EH (cell line): ENCODE measurements at regions not wholly inside any gene's neighbourhood (a gene's known extent, or its start where the extent isn't known, plus 50 kb on each side); places are given as distances from the start of the nearest gene placed in this dataset.
A peak's percentile ranks its signal among the peaks of the same experiment; 100 is the strongest.

Source experiments
- DNase-seq: peaks from one replicate; pipeline ENCODE4 v3.0.0-alpha.2; 2015; ENCODE audit warnings: low read depth

- peak; percentile 60 for DNase-seq
Observed at GRCh38 chr2:176468457-176469113, 199.3 kb downstream of the MTX2 start.

DNA sequence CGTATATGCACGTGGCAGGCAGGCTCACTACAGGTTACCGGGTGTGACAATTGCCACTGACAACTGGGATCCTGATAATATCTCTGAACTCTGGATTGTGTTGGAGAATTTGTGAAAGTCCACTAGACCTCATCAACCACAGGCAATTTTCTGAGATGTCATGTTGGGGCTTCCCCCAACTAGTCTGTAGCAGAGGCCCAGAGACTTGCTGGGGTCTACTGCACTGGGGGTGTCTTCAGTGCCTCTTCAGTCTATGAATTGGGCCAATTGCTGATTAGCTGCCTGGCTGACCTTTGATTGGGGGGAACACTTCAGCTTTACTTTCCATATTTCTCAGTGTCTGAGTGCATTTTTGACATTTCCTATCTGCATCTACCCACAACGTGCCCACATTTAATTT is 201.5 kb downstream of the MTX2 start:
- no peak for DNase-seq

GRCh38 chr2:176471949-176472348 is 202.7 kb downstream of the MTX2 start:
- no peak for DNase-seq

GRCh38 chr2:176473177-176473576 is 203.9 kb downstream of the MTX2 start:
- DNase-seq = peak; percentile 16

DNA sequence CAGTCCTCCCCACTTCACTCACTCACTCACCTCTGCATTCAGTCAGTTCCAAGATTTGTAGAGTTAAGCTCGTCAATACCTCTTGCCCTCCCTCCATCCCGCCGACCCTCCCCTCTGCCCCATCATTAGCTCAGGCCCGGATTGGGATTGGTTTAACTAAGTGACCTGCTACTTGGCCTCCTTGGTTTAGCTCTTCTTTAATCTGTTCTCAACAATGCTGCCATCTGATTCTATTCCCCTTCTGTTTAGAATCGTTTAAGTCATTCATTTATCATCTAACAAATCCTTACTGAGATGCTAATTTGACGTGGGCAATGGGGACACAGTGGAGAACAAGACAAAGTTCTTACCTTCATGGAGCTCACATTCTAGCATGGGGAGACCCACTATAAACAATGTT is 204.6 kb downstream of the MTX2 start:
- DNase-seq = no peak

- no peak for DNase-seq
Observed at GRCh38 chr2:176477336-176477735, 208.1 kb downstream of the MTX2 start.

GRCh38 chr2:176479961-176480360 is 210.7 kb downstream of the MTX2 start:
- DNase-seq = no peak

GRCh38 chr2:176482107-176482506 is 212.9 kb downstream of the MTX2 start:
- no peak for DNase-seq

- DNase-seq = no peak
Observed at GRCh38 chr2:176483476-176483875, 214.2 kb downstream of the MTX2 start.

DNA sequence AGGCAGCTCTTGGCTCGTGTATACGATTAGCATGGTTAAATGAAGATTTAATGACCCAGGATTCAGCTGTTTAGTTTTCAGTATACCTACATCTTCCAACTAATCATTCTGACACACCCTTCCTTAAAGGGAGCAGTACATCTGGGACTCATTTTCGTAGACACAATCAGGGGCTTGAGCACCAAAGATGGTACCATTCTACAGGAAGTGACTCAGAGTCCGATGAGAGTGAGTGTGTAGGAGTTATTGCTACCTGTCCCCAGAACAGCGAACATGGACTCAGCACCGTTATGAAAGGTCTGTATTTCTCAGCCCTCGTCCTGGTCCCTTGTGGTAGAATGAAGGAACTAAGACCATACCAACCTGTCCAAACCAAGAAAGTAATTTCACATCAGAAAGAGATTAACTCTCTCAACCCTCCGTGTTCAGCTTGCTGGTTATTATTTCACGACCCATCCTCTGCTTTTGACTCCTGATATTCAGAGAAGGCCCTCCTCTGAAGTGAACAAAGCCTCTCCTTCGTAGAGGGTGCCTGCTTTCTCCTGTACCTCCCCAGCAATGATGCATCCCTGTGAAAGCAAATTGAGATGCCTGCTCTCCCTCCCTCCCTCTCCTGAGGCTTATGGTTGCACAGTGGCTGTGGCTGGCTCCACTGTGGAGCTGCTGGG is 214.8 kb downstream of the MTX2 start:
- DNase-seq = no peak

DNA sequence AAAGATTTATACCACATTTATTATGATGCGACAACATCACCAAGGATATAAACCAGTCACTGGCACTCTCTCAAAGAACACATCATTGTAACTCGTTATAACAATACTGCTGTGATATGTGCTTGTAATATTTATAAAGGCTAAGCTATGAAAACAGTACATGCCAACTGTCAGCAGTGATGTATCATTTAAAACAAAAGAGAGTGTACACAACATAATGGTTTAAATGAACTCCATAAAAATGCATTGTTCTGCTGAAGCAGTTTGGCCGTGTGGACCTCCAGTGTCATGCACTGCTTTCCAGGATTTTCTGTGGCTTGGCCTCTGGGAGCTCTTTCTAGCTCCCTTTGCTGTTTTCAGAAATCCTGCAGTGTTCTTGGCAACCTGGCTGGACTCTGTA is 215.6 kb downstream of the MTX2 start:
- peak; percentile 57 for DNase-seq

DNA sequence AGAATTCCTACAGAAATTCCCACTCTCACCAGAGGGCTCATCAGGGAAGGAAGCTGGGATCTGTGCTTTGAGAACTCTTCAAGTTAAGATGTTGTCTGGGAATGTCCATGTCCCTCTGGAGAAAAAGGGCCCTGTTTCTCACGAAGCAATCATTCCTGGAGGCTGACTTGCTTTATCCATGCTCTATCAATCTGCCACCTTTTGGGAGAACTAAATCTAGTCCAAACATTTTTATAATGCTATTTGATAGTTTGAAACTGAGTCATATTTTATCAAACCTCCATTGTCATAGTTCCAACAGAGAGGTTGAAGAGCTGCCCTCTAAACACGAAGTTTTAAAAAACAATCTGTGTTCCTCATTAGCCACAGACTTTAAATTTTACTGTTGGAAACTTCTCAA is 219.2 kb downstream of the MTX2 start:
- DNase-seq = peak; percentile 83

GRCh38 chr2:176490061-176490861 is 221.0 kb downstream of the MTX2 start:
- DNase-seq = peak; percentile 67

DNA sequence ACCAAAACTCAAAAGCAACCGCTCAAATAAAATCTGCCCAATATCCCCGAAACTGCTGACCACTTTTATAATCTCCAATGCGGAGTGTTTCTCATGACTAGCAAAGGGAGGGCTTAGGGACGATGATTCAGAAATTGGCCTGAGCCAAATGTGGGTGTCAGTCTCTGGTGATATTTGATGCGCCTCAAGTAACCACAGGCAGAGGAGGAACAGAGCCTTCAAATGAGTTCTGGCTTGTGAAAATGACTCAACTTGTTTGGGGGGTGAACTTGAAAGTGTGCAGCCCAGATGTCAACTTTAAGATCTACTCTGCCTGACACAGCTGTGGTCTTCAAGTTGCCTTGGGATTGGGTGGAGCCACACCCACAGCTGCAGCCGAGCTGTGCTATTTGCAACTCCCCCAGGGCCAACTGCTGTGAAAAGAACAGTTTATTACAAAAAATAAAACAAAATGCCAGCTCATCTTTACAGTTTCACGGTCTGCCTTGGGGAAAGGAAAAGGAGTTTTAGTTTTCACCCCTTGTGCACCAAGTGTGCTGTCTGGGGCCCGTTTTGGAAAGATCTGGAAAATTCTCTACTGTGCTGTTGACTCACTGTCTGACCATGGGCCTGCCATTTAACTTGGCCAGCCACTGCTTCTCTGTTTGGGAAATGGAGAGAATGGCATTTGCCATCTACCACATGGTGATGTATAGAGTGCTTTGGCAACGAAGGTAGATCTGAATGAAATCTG is 222.1 kb downstream of the MTX2 start:
- peak; percentile 98 for DNase-seq

- no peak for DNase-seq
Observed at GRCh38 chr2:176492583-176492982, 223.3 kb downstream of the MTX2 start.

DNA sequence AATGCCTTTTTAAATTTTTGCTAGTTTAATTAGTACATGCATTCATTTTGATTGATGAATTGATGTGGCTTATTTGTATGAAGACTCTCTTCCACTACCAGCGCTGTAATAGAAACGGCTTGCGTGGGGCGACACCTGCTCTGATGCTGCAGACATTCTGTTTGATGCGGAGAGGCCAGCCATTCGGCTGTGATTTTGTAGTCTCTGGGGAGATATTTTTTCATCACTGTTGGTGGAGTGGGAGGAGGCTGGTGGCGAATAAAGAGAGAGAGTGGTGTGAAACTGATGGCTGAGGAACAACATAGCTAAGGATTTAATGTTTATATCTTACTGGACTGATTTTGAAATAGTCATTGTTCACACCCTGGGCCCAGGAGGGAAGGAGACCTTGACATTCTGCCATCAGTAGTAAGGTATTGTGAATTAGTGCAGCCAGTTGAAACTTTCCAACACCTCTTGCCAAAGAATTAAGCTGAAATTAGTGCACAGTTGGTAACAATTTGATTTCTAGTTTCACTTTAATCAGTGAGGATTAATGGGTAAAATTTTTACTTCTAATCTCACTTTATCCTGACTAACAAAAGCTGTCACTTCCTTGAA is 224.1 kb downstream of the MTX2 start:
- DNase-seq = no peak

GRCh38 chr2:176493909-176494308 is 224.7 kb downstream of the MTX2 start:
- DNase-seq = no peak

DNA sequence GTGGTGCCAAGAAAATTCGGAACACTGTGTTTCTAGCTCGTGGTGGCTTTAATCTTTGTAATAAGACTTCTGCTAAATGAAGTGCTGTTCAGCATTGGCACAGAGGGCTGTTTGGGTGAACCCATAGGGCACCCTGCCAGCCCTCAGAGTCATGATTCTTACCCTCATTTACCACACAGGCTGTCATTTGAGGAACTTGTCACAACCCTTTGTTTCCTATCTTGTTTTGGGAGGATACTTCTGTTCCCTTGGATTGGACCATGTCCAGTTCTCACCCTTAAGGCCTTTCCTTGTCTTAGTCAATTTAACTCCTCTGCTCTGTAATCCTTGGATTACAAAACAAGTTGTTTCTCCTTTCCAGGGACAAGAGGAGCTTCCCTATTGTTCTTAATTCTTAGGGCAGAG is 225.7 kb downstream of the MTX2 start:
- no peak for DNase-seq

DNA sequence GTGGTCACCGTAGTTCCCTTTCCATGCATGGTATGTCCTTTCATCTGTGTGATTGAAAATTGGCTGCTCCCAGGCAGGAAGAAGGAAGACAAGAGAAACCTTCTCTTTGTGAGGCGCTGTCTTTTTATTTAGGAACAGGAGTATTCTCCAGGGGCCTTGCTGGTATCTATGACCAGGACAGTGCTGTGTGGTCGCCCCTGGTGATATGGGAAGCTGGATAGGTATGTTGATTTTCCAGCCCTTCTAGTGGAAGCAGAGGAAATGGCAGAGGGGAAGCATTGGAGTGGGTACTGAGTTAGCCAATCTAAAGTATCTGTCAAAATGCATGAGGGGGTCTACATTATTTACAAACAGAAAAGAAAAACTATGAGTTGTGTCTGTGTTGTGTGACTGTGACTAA is 226.6 kb downstream of the MTX2 start:
- DNase-seq = no peak

DNA sequence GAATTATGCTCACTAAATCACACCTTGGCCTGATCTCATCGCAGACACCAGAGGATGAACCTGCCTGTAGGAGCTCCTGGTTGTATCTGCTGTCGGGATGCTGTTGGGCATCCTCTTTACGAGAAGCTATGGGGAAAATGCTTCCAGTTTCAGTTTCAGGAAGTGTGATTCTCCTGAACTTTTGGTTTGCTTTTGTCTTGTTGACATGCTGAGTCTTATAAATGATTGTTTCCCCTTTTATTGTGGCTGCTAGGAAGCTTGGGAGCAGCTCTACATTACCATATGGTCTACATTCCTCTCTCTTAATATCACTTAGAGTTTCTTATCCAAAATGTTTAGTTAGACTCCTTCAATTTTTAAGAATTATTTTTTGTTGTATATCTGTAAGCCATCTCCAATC is 227.5 kb downstream of the MTX2 start:
- no peak for DNase-seq

GRCh38 chr2:176500901-176501300 is 231.7 kb downstream of the MTX2 start:
- peak; percentile 49 for DNase-seq

GRCh38 chr2:176501617-176502016 is 232.4 kb downstream of the MTX2 start:
- no peak for DNase-seq
